Stimulated activated CD4-positive, alpha-beta T cell treated with anti-CD3 and anti-CD28 coated beads, TNF-alpha, amount 100 ng/mL, for 48 hours (primary cell): ENCODE measurements at regions not wholly inside any gene's neighbourhood (a gene's known extent, or its start where the extent isn't known, plus 50 kb on each side); places are given as distances from the start of the nearest gene placed in this dataset.
"Not testable (repeated sequence)": the region's sequence is repeated elsewhere in the genome, so short reads cannot be mapped to it uniquely, and the experiment has no call there.

Experiments used
- DNase-seq, 3 donors: peaks; one replicate each; pipeline ENCODE4 v3.0.0-alpha.2; 2020; ENCODE audit warnings: low read depth in 3 of 3

DNA sequence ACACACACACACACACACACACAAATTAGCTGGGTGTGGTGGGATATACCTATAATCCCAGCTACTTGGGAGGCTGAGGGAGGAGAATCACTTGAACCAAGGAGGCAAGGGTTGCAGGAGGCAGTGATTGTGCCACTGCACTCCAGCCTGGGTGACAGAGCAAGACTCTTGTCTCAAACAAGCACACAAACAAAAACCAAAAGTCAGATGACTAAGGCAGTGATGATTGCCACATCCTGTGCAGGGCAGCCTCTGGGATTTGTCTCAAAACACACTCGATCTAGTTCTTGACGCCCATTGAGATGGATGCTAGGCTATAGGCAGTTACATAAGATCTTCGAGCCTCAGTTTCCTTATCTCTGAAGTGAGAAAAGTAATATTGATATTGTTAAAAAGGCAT is 183.1 kb upstream of the NOTCH2NLA start:
- not testable (repeated sequence) for DNase-seq

DNA sequence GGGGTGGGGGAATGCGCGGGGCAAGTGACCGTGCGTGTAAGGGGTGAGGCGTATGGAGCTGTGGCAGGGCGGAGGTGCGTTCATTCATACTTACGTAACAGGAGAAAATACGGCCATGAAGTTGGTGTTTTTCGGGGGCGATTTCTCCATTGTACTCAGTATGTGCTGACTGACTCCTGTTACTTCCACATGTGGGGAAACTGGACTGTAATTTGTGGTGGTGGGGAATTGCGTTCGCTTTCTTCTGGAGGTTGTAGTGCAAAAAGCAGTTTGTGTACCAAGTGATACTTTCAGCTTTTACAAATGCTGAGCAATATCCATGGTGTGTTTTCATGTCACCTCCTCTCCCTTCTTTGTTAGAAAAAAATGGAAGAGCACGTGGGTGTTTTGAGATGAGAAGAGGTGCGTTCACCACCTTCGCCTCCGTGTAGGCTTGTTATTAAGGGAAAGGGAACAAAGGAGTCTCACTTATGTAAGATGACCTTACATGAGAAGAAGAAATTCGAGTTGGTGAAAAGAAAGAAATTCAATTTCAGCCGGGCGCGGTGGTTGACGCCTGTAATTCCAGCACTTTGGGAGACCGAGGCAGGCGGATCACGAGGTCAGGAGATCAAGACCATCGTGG is 181.1 kb upstream of the NOTCH2NLA start:
- peak in 1 of 3 donors; percentile 17 for DNase-seq

DNA sequence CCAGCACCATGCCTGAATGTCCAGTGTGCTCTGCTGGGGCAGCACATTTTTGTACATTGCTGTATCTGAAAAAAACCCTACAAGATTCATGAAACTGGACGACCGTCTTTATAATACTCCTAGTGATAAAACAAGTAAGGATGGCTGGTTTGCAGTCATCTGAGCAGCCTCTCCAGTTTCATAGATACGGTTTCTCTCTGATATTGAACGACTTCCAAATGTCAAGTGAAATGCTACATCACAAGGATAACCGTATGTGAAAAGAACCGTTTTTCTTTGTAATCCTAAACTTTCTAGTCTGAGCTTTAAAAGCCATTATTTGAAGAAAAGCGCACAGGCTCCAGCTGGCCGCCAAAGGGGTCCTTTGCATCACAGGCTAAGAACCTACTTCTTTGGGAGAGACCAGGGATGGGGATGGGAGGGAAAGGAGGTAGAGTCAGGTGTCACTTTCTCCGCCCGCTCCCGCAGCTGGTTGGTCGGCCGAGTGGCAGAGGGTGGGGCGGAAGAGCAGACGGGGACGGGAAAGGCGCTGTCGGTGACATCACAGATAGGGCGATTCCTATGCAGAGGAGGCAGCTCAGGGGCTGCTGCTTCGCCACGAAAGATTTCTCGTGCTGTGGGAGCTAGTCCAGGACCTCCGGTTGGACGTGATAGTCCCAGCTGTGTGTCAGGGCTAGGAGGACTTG is 180.4 kb upstream of the NOTCH2NLA start:
- DNase-seq = not testable (repeated sequence)

DNA sequence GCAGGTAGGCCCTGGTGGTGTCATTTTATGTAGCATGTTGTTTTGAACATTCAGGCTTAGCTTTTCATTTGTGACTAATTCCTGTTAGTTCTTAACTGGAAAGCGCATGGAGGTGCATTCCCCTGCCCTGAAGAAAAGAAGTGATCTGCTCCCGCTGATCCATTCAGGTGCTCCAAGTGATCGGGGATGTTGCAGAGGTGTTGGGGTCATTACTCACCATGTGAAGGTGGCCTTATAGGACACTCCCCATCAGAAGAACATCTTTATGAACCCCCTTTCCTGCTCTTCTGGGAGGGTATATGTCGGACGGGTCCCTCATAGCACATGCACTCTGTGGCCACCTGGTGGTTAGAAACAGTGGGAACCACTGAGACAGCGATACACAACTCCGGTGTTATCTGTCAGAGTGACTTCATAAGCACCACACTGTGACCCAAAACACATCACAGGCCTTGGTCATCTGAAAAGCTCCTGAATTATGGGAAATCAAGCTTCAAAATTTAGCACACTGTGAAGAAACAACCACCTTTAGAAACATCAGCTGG is 172.5 kb upstream of the NOTCH2NLA start:
- not testable (repeated sequence) for DNase-seq

DNA sequence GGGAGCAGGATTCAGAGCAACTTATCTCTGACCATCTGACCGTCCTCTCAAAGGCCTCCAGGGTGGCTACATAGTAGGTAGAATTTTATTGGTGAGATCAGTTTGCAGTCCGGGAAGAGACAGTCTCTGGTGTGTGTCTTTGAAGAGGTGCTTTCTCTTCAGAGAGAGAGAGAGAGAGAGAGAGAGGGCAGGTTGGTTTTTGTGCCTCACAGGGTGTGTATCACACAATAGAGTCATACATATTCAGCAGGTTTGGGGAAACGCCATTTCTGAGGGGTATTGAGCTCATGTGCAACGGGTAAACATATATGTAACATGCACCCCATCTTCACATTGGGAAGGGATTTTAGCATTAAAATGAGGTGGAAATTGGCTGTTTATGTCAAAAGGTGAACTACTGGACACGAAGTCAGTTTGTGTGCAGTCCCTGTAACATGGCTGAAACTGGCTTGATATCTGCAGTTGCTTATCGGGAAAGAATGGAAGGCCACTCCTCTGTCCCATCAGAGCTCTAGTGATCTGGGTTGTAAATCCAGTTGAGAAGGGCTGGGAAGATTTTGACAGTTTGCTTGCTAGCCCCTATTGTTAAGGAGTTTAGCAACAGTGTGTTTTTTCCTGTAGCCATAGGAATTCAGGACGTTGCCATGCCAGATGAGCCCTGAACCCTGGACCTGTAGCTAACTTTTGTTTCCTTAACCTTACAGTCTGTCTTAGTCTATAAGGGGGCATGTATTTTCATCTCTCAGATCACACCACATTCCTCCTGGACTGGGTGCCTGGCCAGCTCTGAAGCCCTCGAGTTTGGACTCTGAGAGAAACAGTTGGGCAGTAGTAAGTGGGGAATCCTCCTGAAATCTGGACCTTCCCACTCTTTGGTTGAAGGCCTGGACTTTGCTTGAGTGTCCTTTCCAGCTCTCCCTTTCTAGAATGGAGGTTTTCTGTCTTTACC is 171.6 kb upstream of the NOTCH2NLA start:
- not testable (repeated sequence) for DNase-seq

DNA sequence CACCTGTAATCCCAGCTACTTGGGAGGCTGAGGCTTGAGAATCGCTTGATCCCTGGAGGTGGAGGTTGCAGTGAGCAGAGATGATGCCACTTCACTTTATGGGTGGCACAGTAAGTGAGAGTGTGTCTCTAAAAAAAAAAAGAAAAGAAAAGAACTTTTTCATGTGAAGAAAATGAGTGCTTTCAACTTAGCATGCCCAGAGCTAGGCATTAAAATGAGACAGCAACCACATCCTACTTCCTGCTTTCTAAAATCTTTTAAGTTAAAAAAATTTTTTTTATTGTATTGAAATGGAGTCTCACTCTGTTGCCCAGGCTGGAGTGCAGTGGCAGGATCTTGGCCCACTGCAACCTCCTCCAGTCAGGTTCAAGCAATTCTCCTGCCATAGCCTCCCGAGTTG is 170.4 kb upstream of the NOTCH2NLA start:
- DNase-seq = not testable (repeated sequence)

DNA sequence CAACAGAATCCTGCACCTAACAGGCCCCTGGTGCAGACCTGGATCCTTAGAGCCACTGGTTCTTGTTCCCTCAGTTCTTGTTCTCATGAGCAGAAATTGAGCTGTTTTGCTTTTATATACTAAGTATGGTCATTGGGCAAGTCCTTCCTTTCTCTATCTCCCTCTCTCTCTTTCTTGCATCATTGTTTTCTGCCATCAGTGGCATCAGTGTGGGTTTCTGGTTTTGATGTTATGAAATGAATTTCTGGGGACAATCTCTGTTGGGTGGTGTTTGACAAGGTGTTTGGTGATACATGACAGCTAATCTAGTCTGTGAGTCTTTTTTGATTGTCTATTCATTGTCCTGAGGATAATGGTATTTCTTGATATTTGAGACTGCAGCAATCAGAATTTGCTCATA is 168.0 kb upstream of the NOTCH2NLA start:
- not testable (repeated sequence) for DNase-seq

DNA sequence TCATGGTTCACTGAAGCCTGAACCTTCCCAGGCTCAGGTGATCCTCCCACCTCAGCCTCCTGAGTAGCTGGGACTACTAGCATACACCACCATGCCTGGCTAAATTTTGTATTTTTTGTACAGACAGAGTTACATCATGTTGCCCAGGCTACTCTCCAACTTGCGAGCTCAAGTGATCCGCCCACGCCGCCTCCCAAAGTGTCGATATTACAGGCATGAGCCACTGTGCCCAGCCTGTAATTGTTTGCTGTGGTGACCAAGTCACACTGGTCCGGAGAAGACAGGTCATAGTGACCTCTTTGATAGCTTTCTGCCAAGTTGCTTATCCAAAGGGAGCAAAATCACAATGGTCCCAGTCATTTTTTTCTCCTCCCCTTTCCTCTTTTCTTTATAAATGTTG is 167.4 kb upstream of the NOTCH2NLA start:
- not testable (repeated sequence) for DNase-seq

DNA sequence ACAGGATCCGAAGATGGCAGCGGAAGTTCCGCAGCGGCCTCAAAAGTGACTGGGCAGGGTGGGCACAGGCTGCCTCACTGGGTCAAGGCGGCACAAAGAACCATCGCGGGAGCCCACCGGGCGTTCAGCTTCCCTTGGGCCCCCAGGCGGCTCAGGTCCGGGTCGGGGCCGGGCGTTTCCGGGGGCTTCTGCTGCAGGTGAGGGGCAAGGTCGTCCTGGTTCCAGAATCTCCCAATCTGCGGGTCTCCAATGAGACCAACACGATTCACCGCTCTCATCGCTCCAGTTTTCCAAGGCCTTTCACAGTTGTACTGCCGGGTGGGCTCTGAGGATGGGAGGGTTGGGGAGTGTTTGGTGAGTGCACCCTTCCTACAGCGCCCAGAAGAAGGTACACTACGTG is 165.0 kb upstream of the NOTCH2NLA start:
- DNase-seq = not testable (repeated sequence)

DNA sequence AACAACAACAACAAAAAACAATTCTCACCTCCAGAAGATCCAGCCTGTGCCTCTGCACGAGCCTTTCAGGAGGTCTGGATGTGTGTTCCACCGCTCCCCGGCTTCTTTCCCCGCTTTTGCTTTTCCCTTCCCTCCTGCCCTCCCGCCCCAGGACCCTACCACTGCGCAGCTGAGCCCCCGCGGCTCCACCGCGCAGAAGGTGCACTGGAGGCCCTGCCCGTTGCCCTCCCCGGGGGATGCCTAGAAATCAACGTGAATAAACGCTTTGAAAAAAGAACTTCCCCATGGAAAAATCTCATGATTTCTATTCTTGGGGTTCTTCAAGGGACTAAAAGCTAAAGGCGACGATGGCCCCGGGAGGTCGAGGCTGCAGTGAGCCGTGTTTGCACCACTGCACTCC is 164.3 kb upstream of the NOTCH2NLA start:
- not testable (repeated sequence) for DNase-seq

DNA sequence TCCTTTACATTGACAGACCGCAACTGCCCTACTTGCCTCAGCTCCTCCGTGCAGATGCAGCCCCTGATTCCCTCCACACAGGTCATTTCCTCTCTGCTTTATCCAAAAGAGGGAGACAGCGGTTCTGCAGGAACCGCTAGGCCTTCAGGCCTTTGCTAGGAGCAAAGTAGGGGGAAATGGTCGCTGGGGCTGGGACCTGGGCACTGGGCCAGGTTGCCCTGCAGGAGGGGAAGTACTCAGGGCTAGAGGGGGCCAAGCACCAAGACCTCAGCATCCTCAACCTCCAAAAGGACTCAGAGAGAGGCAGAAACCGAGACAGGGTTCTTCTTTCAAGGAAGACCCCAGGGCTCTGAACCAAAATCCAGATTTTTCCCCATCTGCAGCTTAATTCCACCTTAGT is 160.4 kb upstream of the NOTCH2NLA start:
- DNase-seq = not testable (repeated sequence)

DNA sequence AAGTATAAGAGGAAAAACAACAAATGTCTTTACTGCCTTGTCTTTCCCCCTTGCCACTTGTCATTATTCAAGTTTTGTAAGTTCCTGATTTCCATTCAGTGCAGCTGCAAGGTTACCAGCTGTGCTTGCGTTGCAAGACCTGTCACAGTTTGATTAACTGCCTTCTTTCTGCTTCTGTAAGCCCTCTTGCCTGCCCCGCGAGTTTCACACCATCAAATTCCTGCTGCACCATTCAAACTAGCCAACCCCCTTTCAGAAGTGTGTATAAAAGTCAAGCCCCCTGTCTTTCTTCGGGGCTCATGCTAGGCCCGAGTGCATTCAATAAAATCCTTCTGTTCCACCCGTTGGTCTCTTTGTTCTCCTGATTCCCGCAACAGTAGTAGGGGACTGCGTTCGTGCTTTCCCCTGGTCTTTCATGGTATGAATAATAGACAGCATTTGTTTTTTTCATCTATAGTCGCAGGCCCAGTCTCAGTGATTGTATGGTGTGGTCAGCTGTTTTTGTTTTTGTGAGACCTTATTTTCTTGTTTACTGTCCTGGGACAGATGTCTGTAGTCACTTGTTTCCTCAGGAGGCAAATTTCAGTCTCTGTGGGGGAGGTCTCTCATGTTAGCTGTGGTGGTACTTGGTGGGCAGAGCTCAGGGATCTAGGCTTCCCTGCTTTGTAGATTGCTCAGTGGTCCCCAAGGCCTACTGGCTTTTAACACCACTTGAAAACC is 159.1 kb upstream of the NOTCH2NLA start:
- DNase-seq = not testable (repeated sequence)

DNA sequence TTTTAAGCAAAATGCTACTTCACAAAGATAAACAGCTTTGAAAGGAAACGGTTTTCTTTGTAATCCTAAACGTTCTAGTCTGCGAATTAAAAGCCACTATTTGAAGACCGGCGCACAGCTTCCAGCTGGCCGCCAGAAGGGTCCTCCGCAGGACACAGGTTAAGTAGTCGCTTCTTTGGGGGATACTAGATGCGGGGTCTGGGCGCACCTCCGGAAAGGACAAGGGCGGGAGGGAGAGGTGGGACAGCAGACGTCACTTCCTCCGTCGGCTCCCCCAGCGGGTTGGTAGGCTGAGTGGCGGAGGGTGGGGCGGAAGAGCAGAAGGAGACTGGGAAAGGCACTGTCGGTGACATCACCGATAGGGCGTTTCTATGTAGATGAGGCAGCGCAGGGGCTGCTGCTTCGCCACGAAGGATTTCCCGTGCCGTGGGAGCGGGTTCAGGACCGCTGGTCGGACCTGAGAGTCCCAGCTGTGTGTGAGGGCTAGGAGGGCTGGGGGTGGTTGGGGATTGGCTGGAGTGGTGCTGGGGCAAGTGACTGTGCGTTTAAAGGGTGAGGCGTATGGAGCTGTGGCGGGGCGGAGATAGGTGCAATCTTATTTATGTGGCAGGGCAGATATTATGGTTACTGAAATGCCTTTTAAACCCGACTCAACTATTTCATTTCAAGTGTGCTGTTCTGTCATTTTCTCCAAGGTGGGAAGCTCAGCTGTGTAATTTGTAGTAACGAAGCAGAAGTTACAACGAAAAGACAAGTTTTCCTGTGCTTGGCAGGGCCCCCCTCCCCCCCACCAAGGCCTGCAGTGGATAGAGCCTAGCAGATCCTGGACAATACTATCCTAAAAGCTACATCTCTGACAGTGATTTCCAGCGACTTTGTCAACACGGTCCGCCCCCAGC is 158.3 kb upstream of the NOTCH2NLA start:
- DNase-seq = peak in 2 of 3 donors; percentile 69 to 72

DNA sequence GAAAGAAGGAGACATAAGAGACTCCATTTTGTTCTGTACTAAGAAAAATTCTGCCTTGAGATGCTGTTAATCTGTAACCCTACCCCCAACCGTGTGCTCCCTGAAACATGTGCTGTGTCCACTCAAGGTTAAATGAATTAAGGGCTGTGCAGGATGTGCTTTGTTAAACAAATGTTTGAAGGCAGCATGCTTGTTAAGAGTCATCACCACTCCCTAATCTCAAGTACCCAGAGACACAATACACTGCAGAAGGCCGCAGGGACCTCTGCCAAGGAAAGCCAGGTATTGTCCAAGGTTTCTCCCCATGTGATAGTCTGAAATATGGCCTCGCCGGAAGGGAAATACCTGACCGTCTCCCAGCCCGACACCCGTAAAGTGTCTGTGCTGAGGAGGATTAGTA is 152.4 kb upstream of the NOTCH2NLA start:
- not testable (repeated sequence) for DNase-seq

DNA sequence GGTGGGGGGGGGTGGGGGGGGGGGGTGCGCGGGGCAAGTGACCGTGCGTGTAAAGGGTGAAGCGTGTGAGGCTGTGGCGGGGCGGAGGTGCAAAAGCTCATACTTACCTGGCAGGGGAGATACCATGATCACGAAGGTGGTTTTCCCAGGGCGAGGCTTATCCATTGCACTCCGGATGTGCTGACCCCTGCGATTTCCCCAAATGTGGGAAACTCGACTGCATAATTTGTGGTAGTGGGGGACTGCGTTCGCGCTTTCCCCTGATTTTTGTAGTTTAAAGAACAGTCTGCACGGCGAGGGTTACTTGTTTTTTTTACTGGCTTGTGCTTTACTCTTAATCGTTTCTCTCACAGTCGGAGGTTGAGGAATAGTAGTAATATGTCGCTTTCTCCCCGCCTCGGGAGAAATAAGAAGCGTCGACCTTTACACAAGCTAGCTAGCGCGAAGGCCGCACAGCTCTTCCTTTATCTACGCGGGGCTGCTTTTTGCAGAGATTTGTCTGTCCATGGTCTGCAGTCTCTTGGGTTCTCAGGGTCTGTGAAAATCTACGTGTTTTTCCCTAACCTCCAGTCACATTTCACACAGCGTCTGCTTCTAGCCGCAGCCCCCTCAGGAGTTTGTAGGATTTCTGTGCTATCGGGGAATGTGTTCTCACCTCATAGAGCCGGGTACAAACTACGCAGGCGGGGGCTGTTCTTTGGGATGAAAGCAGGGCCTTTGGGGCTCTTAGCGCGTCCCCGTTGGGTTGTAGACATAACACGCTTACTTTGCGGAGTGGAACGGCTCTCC is 148.1 kb upstream of the NOTCH2NLA start:
- peak; percentile 55 to 73 (median 71) for DNase-seq

DNA sequence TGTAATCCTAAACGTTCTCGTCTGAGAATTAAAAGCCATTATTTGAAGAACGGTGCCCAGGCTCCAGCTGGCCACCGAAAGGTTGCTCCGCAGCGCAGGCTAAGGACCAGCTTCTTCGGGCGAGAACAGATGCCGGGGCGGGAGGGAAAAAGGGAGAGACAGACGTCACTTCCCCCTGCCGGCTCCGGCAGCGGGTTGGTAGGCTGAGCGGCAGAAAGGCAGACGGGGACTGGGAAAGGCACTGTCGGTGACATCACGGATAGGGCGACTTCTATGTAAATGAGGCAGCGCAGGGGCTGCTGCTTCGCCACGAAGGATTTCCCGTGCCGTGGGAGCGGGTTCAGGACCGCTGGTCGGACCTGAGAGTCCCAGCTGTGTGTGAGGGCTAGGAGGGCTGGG is 147.5 kb upstream of the NOTCH2NLA start:
- peak; percentile 54 to 77 (median 59) for DNase-seq

DNA sequence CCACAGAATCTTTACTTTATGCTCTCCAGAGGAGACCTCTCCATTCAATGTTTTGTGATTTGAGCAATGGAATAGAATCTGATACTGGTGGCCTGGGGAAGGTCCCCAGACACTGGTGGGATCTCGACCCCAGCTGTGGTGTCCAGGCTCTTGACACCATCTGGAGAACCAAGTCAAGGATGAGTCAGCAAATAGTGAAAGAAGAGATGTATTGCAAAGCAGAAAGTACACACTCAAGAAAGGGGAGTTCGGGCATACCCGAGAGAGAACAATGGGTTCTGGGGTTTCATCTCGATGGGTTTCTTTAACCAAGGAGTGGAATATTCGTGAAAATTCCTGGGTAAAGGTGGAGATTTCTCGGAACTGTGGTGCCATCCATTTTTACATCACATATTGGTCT is 146.3 kb upstream of the NOTCH2NLA start:
- not testable (repeated sequence) for DNase-seq

DNA sequence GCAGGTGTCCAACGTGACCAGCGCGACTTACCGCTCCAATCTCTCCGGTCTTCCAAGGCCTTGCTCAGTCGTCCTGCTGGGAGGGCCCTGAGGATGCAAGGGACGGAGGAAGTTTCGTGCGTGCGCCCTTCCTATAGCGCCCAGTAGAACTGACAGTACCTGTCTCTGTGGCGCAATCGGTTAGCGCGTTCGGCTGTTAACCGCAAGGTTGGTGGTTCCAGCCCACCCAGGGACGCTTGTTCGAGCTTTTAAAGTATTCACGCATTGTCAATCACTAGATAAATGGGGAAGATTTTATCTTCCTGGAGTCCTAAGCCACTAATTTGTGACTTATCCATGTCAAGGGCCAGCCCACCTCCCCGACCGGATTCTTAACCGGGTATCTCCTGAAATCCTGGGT is 141.1 kb upstream of the NOTCH2NLA start:
- peak in 2 of 3 donors; percentile 24 to 46 for DNase-seq

DNA sequence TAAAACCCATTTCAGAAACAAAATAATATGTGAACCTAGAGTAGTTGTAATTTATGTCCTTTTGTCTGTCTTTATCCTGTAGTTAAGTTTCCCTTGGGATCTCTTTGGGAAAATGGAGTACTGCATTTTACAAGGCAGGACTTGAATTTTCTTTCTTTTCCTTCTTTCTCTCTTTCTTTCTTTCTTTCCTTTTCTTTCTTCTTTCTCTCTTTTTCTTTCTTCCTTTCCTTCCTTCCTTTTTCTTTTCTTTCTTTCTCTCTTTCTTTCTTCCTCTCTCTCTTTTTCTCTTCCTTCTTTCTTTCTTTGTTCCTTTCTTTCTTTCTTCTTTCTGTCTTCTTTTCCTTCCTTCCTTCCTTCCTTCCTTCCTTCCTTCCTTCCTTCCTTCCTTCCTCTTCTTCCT is 126.6 kb upstream of the NOTCH2NLA start:
- DNase-seq = not testable (repeated sequence)
